GM06990 (cell line): ENCODE measurements at regions not wholly inside any gene's neighbourhood (a gene's known extent, or its start where the extent isn't known, plus 50 kb on each side); places are given as distances from the start of the nearest gene placed in this dataset.
"Not testable (repeated sequence)": the region's sequence is repeated elsewhere in the genome, so short reads cannot be mapped to it uniquely, and the experiment has no call there.

Experiments
- DNase-seq: peaks from one replicate; pipeline ENCODE4 v3.0.0-alpha.2; 2011; ENCODE audit not compliant: insufficient read length; ENCODE audit errors: extremely low read depth
- H3K27me3 ChIP-seq: replicated peaks from 2 replicates; pipeline ENCODE4 v1.6.0; 2011; ENCODE audit warnings: low read length; ENCODE audit not compliant: control insufficient read depth, insufficient read depth
- H3K36me3 ChIP-seq: 2 replicates; pipeline ENCODE4 v1.5.1; 2011; ENCODE audit warnings: low read length; ENCODE audit not compliant: control insufficient read depth, insufficient read depth
- H3K4me3 ChIP-seq: replicated peaks from 2 replicates; pipeline ENCODE4 v1.5.1; 2011; ENCODE audit warnings: low read depth, mild to moderate bottlenecking, control low read depth, low read length
- CTCF ChIP-seq: IDR thresholded peaks from 2 replicates; pipeline ENCODE4 v1.5.1; 2011; ENCODE audit warnings: low read length, control low read depth, mild to moderate bottlenecking, inconsistent platforms; ENCODE audit not compliant: insufficient read depth, poor library complexity, severe bottlenecking

- no peak for DNase-seq
Observed at GRCh38 chr9:32180597-32180996, 203.8 kb upstream of the ACO1 start.

GRCh38 chr9:32200241-32200640, 184.2 kb upstream of the ACO1 start:
- Histone ChIP-seq H3K27me3 (no peaks in the 10 kb centered on the region), H3K4me3 (no peak overlapping the region), H3K36me3 (no peaks in the 10 kb centered on the region)
- no peak for DNase-seq
- no peak for TF ChIP-seq CTCF

More at GRCh38 chr9:32180597-32180996, 203.8 kb upstream of the ACO1 start:
- H3K36me3 ChIP-seq = no peaks in the 10 kb centered on the region
- H3K4me3 ChIP-seq = no peak overlapping the region
- TF ChIP-seq CTCF = no peak
- H3K27me3 ChIP-seq = no peaks in the 10 kb centered on the region

- no peak overlapping the region for H3K4me3 ChIP-seq
- no peak for DNase-seq
- H3K27me3 ChIP-seq = no peaks in the 10 kb centered on the region
- no peak for TF ChIP-seq CTCF
- no peaks in the 10 kb centered on the region for H3K36me3 ChIP-seq
Observed at GRCh38 chr9:32200896-32201295, 183.5 kb upstream of the ACO1 start.

- not testable (repeated sequence) for H3K4me3 ChIP-seq, H3K36me3 ChIP-seq, H3K27me3 ChIP-seq, DNase-seq
Observed at GRCh38 chr9:32209164-32209563, 175.3 kb upstream of the ACO1 start.

- TF ChIP-seq CTCF = no peak
- no peaks in the 10 kb centered on the region for H3K27me3 ChIP-seq
- H3K36me3 ChIP-seq = no peaks in the 10 kb centered on the region
- no peak overlapping the region for H3K4me3 ChIP-seq
- DNase-seq = peak; percentile 35
Observed at GRCh38 chr9:32218100-32218767, 166.2 kb upstream of the ACO1 start.

GRCh38 chr9:32220750-32221149, 163.7 kb upstream of the ACO1 start:
- DNase-seq = no peak
- no peak overlapping the region for H3K4me3 ChIP-seq
- H3K27me3 ChIP-seq = no peaks in the 10 kb centered on the region
- TF ChIP-seq CTCF = no peak
- H3K36me3 ChIP-seq = no peaks in the 10 kb centered on the region
